Spleen (tissue), 7 donors: ENCODE measurements at regions not wholly inside any gene's neighbourhood (a gene's known extent, or its start where the extent isn't known, plus 50 kb on each side); places are given as distances from the start of the nearest gene placed in this dataset.

Source experiments
- CTCF ChIP-seq, 11 experiments: fragments of 200-600 bp in 7 of 11; fragments of 450-650 bp in 4 of 11; sonication (generic) in 4 of 11; IDR thresholded peaks in 8 of 11; conservative IDR thresholded peaks in 3 of 11; 1 replicate in 7 of 11; 2 replicates in 4 of 11; pipeline versions ENCODE4 v1.4.0 to v1.8.0; 2016 to 2021; ENCODE audit warnings: antibody characterized with exemption in 11 of 11, inconsistent platforms in 4 of 11, mild to moderate bottlenecking in 1 of 11
- POLR2A ChIP-seq, 3 donors: fragments of 450-650 bp; IDR thresholded peaks; one replicate each; pipeline ENCODE4 v1.5.1; 2017; ENCODE audit warnings: antibody characterized with exemption in 3 of 3, mild to moderate bottlenecking in 1 of 3
- POLR2AphosphoS5 ChIP-seq, 3 donors: sonication (generic); formaldehyde crosslinking; IDR thresholded peaks; one replicate each; pipeline ENCODE4 v1.5.1; 2017; ENCODE audit warnings: antibody characterized with exemption in 3 of 3
- donor health status: DM: no; HTN: no; CAD: no; lungs with moderate emphysema.
- donor health status: DM: no; HTN: no; CAD: no.
- donor health status: DM: no; HTN: no; CAD: no.

GRCh38 chr5:27578279-27578678 lies 539.9 kb upstream of the CDH9 start:
- TF ChIP-seq POLR2A (IDR thresholded peaks at IDR 0.05) (no peak), POLR2AphosphoS5 (IDR thresholded peaks at IDR 0.05) (no peak), CTCF (IDR thresholded peaks at IDR 0.05 in 8 of 11, conservative IDR thresholded peaks at IDR 0.05 in 3 of 11) (no peak)
